ENCODE measurements at regions not wholly inside any gene's neighbourhood (a gene's known extent, or its start where the extent isn't known, plus 50 kb on each side); places are given as distances from the start of the nearest gene placed in this dataset.

- Histone ChIP-seq H3K36me3 (no peaks in the 10 kb centered on the region), H3K27ac (no peak overlapping the region), H3K4me1 (no peaks in the 10 kb centered on the region), H3K27me3 (no peaks in the 10 kb centered on the region), H3K4me3 (no peak overlapping the region), H3K9me3 (no peaks in the 10 kb centered on the region)
- intact Hi-C loops (cut with DNase I), result no loop called here
- DNase-seq (ENCODE audit: extremely low spot score in 2 of 2), result no peak
- TF ChIP-seq POLR2A (IDR thresholded peaks at IDR 0.05) (no peak), POLR2AphosphoS5 (IDR thresholded peaks at IDR 0.05; ENCODE audit: insufficient read depth in 1 of 2, low read depth in 1 of 2) (no peak)
These were observed 142.0 kb downstream of the NOC3L start for GRCh38 chr10:94220717-94221116.

DNA sequence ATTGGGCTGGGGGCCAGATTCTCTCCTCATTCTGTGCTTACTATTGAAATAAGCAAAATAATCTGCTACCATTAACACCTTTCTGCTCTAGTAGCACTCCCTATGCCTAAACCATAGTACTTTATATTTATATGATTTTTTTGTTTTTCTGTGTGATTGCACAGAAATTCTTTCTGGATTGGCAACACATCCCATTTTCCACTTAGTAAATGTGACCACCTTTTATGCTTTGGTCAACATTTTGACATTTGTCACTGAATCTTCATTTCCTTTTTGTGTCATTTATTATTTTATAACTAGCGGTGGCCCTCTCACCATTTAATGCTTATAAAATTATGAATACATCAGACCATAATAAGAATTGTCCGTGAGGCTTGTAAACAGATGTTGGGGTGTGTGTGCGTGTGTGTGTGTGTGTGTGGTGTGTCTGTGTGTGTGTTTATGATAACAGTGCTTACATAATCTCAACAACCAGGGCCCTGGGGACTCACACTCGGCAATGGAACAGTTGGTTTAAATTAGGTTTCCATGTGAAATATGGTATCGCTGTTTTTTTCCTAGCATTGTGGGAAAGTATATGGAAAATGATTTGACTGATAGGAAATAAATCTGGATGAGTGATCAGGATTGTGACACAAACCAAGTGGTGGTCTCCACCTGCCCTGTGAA lies 138.9 kb downstream of the NOC3L start:
- no peak overlapping the region for H3K27ac ChIP-seq

DNA sequence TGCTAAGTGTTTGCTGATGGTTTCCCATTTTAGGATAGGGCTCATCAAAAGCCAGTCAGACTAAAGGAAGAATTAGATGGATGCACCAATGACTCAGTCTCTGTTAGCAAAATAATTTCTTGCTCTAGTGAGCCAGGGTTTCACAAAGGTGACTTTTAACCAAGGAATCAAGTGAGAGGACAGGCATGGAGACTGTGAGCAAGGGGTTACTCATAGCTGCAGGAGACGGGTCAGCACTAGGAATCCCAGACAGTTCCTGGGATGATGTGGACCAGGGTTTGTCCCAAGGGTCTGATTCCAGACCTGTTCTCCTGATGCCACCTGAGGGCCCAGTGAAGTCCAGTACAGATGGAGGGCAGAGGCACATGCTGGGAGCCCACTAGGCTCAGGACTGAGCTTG lies 138.1 kb downstream of the NOC3L start:
- Histone ChIP-seq H3K9me3 (no peaks in the 10 kb centered on the region), H3K27ac (no peak overlapping the region)
- no peak for TF ChIP-seq POLR2A (IDR thresholded peaks at IDR 0.05)
- TF ChIP-seq CTCF (IDR thresholded peaks at IDR 0.05), result no peak
- TF ChIP-seq POLR2AphosphoS5 (IDR thresholded peaks at IDR 0.05; ENCODE audit: insufficient read depth in 1 of 2, low read depth in 1 of 2), result no peak

More for the DNA sequence above, 138.9 kb downstream of the NOC3L start:
- DNase-seq (ENCODE audit: extremely low spot score in 2 of 2), result no peak
- Histone ChIP-seq H3K27me3 (no peaks in the 10 kb centered on the region), H3K9me3 (no peaks in the 10 kb centered on the region), H3K4me1 (no peaks in the 10 kb centered on the region), H3K36me3 (no peaks in the 10 kb centered on the region), H3K4me3 (no peak overlapping the region)
- TF ChIP-seq POLR2AphosphoS5 (IDR thresholded peaks at IDR 0.05; ENCODE audit: insufficient read depth in 1 of 2, low read depth in 1 of 2) (no peak), POLR2A (IDR thresholded peaks at IDR 0.05) (no peak), CTCF (IDR thresholded peaks at IDR 0.05) (no peak)
- intact Hi-C loops (cut with DNase I), result no loop called here

GRCh38 chr10:94225589-94225988 lies 137.2 kb downstream of the NOC3L start:
- intact Hi-C loops (cut with DNase I), result no loop called here
- no peak for DNase-seq (ENCODE audit: extremely low spot score in 2 of 2)
- TF ChIP-seq CTCF (IDR thresholded peaks at IDR 0.05), result no peak
- no peak for TF ChIP-seq POLR2A (IDR thresholded peaks at IDR 0.05)
- TF ChIP-seq POLR2AphosphoS5 (IDR thresholded peaks at IDR 0.05; ENCODE audit: insufficient read depth in 1 of 2, low read depth in 1 of 2), result no peak
- no peaks in the 10 kb centered on the region for H3K27me3 ChIP-seq
- no peak overlapping the region for H3K27ac ChIP-seq
- H3K4me3 ChIP-seq, result no peak overlapping the region
- no peaks in the 10 kb centered on the region for H3K36me3 ChIP-seq
- no peaks in the 10 kb centered on the region for H3K4me1 ChIP-seq
- H3K9me3 ChIP-seq, result no peaks in the 10 kb centered on the region

More for the DNA sequence above, 138.1 kb downstream of the NOC3L start:
- Histone ChIP-seq H3K4me3 (no peak overlapping the region), H3K4me1 (no peaks in the 10 kb centered on the region), H3K27me3 (no peaks in the 10 kb centered on the region), H3K36me3 (no peaks in the 10 kb centered on the region)
- DNase-seq (ENCODE audit: extremely low spot score in 2 of 2), result no peak
- intact Hi-C loops (cut with DNase I), result no loop called here

GRCh38 chr10:94230134-94230785 lies 132.5 kb downstream of the NOC3L start:
- no peaks in the 10 kb centered on the region for H3K4me1 ChIP-seq

More at GRCh38 chr10:94230134-94230785, 132.5 kb downstream of the NOC3L start:
- Histone ChIP-seq H3K36me3 (no peaks in the 10 kb centered on the region), H3K27me3 (no peaks in the 10 kb centered on the region), H3K27ac (no peak overlapping the region), H3K9me3 (no peaks in the 10 kb centered on the region), H3K4me3 (no peak overlapping the region)
- intact Hi-C loops (cut with DNase I), result no loop called here
- DNase-seq (ENCODE audit: extremely low spot score in 2 of 2), result no peak
- no peak for TF ChIP-seq POLR2AphosphoS5 (IDR thresholded peaks at IDR 0.05; ENCODE audit: insufficient read depth in 1 of 2, low read depth in 1 of 2)
- TF ChIP-seq POLR2A (IDR thresholded peaks at IDR 0.05), result no peak
- TF ChIP-seq CTCF (IDR thresholded peaks at IDR 0.05), result no peak

Measured in vagina (tissue), 2 donors.